ENCODE measurements at regions not wholly inside any gene's neighbourhood (a gene's known extent, or its start where the extent isn't known, plus 50 kb on each side); places are given as distances from the start of the nearest gene placed in this dataset.
"Not testable (repeated sequence)": the region's sequence is repeated elsewhere in the genome, so short reads cannot be mapped to it uniquely, and the experiment has no call there.

DNA sequence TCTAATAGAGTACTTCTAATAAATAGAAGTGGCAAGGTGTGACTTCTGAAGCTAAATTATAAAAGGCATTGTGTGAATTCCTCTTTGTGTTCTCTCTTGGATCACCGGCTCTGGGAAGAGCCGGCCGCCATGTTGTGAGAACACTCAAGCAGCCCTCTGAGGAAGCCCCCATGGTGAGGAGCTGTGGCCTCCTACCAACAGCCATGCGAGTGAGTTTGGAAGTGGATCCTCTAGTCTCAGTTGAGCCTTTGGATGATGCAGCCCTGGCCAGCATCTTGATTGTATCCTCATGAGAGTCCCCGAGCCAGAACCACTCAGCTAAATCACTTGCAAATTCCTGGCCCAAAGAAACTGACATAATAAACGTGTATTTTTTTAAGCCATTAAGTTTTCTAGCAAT, 94.5 kb upstream of the CARD11 start:
- no peak for DNase-seq

DNA sequence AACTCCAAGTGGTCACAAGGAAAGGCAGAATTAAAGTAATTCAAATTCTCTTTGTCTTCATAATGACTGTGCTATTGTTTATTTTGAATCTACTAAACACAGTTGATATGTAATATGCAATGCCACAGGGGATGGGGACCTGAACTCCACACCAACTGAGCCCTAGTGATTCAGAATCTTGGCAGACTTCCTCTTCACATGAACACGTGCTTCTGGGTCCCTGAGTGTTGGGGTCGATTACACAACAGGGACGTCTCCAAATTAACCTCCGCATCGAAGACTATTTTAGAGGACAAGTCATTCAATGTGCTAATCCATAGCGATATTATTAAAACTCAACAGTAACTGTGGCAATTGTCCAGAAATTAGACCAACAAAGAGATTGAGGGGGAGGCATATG, 95.3 kb upstream of the CARD11 start:
- DNase-seq: no peak

DNA sequence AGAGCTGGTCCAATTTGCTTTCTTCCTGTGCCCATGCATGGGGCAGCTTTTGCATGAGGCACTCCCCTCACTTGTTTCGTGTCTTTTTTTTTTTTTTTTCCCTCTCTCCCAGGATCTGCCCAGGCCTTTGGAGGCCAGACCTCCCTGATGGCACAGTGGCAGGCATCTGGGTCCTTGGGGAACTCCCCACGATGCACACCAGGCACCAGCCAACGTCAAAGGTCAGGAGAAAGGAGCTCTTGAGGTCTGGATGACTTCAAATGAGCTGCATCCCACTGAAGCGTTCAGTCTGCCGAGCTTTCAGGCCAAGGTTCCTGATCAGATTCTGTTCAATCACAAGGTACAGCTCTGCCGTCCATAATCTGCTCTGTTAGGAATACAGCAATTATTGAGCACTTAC, 97.2 kb upstream of the CARD11 start:
- no peak for DNase-seq

DNA sequence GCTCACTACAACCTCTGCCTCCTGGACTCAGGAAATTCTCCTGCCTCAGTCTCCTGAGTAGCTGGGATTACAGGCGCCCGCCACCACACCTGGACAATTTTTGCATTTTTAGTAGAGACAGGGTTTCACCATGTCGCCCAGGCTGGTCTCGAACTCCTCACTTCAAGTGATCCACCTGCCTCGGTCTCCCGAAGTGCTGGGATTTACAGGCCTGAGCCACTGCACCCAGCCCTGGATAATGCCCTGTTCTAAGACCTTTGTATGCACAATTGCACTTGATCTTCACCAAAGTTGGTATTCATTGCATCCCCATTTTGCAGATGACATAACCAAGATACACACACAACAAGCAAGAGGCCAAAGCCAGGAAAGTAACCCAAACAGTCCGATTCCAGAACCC, 97.7 kb upstream of the CARD11 start:
- no peak for DNase-seq

DNA sequence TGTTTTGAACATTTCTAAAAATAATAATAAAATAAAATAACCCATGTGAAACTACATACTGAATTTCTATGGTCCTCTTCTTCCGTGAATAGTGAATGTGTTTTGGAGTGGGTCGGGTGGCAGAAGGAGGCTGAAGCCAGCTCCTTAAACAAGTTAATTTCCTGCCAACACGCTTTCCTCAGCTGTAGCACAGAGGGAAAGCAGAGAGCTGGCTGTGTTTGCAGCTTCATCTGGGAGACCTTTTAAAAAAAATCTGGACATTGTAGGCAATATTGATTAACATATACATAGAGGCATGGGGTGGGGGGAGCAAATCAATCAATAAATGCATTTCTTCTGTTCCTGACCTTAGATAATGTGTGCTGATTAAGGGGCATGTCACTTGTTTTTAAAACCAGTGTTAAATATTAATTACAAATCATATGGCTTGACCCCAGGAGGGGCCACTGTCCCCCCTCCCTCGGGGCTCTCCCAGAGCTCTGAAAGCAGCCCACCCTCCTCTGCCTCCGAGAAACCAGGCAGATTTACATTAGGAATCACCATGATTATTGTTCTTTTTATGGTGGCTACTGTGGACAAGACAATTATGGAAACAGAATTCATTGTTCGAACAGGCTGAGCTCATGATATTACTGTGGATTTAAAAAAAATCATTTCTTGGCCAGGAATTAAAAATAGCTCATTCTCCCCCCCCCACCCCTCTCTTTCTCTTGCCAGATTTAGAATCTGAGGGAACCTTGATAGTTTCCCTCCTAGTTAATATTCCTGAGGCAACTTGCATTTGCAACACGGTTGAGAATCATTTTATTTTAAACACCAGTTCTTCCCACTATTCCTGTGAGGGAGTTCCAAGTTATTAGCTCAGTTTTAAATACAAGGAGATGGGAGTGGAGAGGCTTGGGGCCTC, 100.5 kb upstream of the CARD11 start:
- no peak for DNase-seq

DNA sequence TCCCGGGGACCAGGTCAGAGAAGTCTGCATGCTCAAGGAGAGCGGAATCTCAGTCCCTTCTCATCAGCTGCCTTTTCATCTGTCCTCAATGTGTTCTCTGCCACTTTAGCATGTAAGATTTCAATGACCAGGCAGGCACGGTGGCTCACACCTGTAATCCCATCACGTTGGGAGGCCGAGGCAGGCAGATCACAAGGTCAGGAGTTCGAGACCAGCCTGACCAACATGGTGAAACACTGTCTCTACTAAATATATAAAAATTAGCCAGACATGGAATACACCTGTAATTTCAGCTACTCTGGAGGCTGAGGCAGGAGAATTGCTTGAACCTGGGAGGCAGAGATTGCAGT, 101.1 kb upstream of the CARD11 start:
- DNase-seq: not testable (repeated sequence)

DNA sequence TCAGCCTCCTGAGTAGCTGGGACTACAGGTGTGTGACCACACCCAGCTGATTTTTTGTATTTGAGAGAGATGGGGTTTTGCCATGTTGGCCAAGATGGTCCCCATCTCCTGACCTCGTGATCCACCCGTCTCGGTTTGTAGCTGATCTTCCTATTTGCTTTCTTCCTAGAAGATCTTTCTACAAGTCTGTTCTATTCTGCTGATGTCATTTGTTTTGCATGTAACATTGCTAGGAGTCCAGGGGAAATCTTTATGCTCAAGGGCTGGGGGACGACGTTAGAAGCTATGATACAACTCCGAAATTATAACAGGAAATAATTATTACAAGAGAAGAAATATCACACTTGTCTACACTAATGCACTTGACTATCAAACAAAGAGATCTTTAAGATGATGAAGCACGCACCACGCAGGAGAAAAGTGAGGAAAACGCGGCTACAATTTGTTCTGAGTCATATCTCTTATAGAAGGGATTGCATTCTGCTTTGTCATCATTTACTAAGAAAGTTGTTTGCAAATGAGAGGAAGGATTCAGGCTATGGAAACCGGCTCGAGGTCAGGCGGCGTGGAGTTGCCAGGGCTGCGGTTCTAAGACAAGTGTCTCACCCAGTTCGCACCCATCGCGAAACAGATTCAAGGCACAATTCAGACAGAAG, 103.0 kb upstream of the CARD11 start:
- DNase-seq: no peak

DNA sequence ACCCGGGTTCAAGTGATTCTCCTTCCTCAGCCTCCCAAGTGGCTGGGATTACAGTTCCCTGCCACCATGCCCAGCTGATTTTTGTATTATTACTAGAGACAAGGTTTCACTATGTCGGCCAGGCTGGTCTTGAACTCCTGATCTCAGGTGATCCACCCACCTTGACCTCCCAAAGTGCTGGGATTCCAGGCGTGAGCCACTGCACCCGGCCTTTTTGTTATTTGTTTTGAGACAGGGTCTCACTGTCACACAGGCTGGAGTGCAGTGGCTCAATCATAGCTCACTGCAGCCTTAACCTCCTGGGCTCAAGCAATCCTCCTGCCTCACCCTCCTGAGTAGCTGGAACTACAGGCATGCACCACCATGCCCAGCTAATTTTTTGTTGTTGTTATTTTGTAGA, 104.8 kb upstream of the CARD11 start:
- not testable (repeated sequence) for DNase-seq

DNA sequence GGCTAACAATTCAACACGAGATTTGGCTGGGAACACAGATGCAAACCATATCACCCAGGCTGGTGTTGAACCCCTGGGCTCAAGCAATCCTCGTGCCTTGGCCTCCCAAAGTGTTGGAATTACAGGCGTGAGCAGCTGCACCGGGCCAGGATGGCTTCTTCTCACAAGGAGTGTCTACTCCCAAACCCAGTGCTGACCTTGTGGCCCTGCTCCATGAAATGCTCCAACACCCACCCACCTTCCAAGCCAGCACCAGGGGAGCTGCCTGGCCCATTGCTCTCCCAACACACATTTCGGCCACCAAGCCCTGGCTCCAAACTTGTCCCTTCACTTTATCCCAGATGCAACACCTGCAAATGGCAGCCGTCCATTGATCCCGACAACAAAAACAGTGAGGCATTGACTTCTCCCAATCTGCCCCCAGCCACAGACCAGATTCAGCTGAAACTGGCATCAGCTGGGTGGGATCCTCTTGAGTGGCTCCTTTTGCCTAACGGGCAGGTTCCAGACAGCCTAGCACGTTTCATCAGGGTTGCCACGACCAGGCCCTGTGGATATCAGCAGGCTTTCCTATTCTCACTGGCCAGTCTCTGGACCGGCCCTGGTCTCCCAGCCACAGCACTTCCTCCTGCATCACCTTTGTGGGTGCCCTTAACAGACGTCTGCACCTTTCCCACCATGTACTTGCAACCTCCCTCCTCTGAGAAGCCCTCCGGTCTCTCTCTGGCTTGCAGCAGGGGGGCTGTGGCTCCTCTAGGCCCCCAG, 105.7 kb upstream of the CARD11 start:
- DNase-seq: no peak

DNA sequence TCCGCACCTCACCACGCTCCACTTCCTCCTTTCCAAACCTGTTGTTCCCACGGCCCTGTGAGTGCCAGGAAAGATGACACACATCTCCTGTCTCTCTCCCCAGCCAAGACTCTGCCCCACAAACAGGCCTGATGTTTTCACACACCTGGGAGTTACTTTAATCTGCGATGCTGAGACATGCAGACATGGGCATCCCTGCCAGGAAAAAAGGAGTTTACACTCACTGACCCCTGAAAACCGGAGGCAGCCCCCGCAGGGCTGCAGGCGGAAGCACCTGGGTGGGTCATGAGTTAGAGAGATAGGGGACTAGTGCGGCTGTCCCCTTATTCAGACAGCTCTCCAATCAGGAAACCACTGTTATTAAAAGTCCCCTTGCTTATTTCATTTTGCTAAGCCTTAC, 106.4 kb upstream of the CARD11 start:
- DNase-seq: no peak

DNA sequence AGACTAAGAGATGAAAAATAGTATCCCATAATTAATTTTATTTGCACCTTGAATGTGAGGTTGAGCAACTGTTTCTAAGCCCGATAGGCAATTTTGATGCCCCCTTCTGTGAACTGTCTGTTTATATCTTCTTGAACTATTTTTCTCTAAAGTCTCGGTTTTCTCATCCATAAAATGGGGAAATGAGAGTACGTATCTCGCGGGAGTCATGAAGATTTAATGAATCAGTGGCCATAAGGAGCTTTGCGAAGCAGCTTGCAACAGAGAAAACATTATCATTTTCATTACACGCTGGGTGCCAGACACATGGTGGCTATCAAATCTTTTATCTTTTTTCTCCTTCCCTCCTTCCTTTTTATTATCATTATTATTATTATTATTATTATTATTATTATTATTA, 108.1 kb upstream of the CARD11 start:
- DNase-seq: no peak

DNA sequence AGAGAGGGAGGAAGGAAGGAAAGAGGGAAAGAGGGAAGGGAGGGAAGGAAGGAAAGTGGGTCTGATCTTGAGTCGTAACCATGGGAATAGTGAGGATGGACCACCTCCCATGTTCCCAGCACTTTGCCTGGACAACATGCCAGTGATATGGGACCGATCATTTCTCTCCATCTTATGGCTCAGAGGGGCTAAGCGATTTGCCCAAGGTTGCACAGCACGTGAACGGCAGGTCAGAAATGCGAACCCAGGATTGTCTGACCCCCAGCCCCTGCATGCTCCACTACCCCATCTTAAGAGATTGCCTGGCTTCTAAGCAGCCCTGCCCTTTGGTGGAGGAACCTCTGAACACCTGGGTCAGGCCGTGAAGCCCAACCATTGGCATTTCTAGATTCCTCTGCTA, 109.0 kb upstream of the CARD11 start:
- DNase-seq: no peak

DNA sequence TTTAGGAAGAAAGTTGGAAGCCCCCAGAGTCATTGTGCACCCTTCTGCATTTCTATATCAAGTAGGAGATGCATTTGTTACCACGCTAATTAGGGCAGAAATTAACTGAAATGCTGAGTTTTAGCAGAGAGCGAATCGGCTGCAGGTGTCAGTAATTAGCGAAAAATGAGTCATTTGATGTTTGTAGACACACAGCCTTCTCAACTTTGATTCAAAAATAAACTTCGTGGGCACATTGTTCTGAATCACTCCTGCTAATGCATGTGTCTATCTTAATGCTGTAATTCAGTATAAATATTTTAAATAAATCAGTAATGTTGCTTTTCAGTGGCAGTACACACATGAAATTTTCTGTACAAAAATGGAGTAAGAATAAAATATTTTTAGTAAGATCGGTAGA, 109.5 kb upstream of the CARD11 start:
- no peak for DNase-seq

DNA sequence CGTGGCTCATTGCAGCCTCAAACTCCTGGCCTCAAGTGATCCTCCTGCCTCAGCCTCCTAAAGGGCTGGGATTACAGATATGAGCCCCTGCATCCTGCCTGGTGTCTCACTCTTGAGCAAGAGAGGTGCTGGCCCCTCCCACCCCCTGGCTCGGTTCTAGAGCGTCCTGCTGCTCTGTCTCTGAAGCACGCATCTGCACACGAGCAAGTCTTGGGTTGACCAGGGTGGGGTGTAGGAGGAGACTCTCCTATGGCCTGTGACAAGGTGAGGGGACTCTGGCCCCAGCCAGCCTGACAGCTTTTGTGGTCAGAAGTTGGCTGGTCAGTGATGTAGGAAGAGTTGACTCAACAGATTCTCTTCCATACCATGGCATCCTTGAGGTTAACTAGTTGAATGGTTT, 110.7 kb upstream of the CARD11 start:
- no peak for DNase-seq

DNA sequence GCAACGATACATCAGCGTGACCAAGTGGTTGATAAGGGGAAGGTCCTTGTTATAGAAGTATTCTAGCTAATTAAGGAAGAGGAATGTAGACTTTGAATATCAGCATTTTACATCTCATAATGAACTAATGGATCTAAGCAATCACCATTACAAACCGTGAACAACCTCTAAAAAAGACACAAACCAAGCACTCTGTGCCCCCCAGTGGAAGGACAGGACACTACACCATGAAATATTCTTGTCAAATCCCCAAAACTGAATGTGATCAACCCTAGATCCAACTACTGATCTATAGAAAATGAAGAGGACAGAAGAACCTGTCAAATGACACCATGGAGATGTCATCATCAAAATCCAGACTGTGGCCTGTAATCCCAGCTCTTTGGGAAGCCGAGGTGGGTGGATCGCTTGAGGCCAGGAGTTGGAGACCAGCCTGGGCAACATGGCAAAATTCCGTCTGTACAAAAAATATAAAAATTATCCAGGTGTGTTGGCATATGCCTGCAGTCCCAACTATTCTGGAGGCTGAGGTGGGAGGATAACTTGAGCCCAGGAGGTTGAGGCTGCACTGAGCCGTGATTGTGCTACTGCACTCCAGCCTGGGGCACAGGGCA, 111.3 kb upstream of the CARD11 start:
- peak; percentile 53 to 69 for DNase-seq

DNA sequence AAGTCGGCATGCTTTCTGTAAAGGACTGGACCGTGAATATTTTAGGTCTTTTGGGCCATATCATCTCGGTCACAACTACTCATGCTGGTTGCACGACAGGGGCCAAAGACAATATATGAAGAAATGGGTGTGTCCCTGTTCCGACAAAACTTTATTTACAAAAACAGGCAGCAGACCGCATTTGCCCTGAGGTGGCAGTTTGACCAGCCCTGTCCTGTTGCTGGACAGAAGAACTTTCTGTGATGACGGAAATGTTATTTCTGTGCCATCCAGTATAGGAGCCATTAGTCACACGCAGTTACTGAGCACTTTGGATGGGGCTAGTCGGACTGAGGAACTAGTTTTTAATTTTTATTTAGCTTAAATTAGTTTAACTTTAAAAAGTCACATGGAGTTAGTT, 112.8 kb upstream of the CARD11 start:
- DNase-seq: no peak

DNA sequence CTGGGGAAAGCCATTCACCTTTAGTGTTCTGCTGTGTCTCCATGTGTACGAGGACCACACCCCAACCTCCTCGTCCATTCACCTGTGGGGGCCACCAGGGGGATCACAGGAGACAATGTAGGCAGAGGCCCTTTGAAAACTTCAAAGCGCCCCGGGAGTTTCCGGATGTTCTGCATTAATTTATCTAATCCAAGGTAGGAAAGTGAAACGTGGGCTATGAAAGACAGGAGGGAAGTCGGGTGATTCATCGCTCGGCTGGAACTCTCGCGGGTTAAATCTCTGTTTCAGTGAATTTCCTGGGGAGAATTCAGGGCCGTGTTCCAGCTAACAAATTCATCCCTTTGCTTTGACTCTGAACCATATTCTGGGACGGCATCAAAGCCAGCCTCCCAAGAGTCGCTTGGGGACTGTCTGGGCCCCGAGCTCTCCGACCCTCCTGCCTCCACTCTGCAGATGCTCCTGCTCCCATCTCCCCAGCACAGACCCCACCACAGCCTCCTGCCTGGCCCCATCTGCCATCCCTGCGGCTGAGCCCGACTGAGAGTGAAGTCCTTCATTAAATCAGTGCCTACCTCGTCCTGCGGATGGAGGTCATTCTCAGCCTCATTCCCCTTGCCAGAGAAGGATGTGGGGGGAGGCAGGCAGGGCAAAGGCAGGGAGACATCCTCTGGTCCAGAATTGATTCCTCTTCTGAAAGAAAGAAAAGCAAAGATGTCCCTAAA, 114.1 kb upstream of the CARD11 start:
- no peak for DNase-seq

DNA sequence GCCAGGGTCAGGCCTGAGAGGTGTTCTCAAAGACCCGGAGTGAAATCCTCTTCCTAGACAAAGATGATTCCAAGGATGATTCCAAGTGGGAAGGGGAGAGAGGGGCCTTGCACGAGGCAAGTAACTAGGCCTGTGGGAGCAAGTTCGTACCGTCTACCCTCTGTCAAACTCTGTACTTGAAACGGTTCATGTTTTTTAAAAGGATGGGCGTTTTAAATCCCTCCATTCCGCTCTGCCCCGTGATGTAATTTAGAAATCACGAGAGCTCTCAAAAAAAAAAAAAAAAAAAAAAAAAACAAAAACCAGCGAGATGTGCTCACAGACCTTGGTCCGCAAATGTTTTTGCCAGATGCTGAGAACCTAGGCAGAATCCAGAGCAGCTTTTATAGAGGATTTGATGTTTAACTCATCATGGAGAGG, 114.7 kb upstream of the CARD11 start:
- no peak for DNase-seq

DNA sequence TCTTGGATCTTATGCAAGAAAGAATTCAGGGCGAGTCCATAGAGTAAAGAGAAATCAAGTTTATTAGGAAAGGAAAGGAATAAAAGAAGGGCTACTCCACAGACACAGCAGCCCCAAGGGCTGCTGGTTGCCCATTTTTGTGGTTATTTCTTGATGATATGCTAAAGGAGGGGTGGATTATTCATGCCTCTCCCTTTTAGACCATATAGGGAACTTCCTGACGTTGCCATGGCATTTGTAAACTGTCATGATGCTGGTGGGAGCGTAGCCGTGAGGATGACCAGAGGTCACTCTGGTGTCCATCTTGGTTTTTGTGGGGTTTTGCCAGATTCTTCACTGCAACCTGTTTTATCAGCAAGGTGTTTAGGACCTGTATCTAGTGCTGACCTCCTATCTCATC, 115.4 kb upstream of the CARD11 start:
- DNase-seq: no peak

DNA sequence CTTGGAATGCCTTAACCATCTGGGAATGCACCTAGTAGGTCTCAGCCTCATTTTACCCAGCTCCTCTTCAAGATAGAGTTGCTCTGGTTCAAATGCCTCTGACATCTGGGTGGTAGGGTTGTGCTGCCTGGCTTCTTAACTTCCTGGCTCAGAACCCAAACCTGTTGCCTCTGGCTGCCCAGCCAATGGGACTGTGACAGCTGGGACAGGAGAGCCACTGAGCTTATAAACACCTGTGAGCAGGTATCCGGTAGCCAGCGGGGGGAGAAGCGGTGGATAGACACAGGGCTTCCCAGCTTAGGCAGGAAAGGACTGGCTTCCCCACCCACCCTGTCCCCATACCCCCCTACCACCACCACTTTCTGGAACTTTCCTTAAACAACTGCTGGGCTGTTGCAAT, 115.8 kb upstream of the CARD11 start:
- DNase-seq: no peak

DNA sequence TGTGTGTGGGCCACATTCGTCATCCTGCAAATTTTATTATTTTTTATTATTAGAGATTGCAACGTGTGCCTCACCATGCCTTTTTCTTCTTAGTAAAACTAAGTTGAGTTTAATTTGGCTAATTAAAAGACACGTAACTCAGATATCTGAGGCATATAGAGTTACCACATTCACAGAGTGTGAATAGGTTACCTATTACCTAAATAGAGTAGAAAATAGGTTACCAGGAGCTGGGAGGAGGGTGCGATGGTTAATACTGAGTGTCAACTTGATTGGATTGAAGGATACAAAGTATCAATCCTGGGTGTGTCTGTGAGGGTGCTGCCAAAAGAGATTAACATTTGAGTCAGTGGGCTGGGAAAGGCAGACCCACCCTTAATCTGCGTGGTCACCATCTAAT, 116.3 kb upstream of the CARD11 start:
- not testable (repeated sequence) for DNase-seq

DNA sequence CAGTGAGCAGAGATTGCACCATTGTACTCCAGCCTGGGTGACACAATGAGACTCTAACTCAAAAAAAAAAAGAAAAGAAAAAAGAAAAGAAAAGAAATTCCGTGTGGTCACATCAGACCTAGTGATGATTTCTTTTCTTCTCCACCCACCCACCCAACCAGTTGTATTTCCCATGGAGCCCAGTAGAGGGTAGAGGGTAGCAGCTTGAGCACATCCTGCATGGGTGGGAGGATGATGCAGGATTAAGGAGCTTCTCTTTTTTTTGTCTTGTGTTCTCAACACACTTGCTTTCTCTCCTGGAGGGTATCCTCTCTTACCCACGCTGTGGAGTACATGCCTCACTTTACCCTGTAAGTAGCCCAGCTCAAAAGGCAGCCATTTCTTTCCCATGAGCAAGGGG, 118.6 kb upstream of the CARD11 start:
- no peak for DNase-seq

DNA sequence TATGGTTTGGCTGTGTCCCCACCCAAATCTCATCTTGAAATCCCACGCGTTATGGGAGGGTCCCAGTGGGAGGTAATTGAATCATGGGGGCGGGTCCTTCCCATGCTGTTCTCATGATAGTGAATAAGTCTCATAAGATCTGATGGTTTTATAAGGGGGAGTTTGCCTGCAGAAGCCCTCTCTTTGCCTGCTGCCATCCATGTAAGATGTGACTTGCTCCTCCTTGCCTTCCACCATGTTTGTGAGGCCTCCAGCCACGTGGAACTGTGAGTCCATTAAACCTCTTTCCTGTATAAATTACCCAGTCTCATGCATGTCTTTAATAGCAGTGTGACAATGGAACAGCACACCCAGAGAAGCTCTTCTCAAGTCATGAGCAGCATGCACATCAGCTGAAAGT, 119.1 kb upstream of the CARD11 start:
- DNase-seq: not testable (repeated sequence)
